ENCODE measurements at regions not wholly inside any gene's neighbourhood (a gene's known extent, or its start where the extent isn't known, plus 50 kb on each side); places are given as distances from the start of the nearest gene placed in this dataset.

DNA sequence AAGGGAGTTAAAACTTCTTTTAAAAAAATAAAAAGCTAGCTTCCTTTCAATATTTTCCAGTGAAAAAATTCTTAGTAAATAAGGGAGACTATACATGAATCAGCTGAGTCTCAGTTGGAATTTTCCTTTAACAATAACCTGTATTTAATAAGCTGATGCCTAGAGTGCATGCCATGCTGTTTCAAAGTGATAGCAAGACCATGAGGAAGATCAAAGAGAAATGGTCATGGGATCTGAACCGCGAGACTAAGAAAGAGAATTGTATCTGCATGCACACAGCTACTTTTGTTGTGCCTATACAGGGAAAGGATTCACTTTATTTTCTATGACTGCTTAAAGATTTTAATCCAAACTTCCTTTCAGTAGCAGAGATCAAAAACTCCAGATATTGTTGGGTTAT, 2217.0 kb downstream of the MAT2B start:
- no peaks in the 10 kb centered on the region for H3K36me3 ChIP-seq (ENCODE audit: control insufficient read depth, insufficient read depth, low read length)
- DNase-seq (ENCODE audit: extremely low read depth, insufficient read length): no peak
- no peak overlapping the region for H3K4me3 ChIP-seq (replicated peaks; ENCODE audit: low read depth, low read length)
- H3K27me3 ChIP-seq (replicated peaks; ENCODE audit: control insufficient read depth, insufficient read depth, low read length): no peaks in the 10 kb centered on the region
- TF ChIP-seq, protein P1, sequence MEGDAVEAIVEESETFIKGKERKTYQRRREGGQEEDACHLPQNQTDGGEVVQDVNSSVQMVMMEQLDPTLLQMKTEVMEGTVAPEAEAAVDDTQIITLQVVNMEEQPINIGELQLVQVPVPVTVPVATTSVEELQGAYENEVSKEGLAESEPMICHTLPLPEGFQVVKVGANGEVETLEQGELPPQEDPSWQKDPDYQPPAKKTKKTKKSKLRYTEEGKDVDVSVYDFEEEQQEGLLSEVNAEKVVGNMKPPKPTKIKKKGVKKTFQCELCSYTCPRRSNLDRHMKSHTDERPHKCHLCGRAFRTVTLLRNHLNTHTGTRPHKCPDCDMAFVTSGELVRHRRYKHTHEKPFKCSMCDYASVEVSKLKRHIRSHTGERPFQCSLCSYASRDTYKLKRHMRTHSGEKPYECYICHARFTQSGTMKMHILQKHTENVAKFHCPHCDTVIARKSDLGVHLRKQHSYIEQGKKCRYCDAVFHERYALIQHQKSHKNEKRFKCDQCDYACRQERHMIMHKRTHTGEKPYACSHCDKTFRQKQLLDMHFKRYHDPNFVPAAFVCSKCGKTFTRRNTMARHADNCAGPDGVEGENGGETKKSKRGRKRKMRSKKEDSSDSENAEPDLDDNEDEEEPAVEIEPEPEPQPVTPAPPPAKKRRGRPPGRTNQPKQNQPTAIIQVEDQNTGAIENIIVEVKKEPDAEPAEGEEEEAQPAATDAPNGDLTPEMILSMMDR (IDR thresholded peaks at IDR 0.05; ENCODE audit: insufficient read depth, low read length, poor library complexity, severe bottlenecking): no peak

DNA sequence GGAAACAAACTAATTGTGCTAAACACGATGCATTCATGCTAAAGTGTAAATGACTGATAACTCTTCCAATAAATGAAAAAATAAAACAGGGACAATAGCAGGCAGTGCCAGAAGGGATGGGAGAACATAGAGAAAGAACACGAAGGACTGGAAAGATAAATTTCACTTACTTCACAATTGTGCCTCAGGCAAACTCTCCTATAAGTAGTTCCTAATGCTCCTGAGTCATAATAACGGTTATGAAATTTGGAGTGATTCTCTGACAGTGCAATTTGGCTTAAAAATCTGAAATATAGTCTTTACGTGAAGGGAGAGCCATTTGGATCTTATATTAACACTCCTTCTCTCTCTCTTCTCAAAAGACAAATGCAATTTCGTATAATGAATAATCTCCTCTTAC, 2218.5 kb downstream of the MAT2B start:
- no peaks in the 10 kb centered on the region for H3K36me3 ChIP-seq (ENCODE audit: control insufficient read depth, insufficient read depth, low read length)
- TF ChIP-seq, protein P1 (IDR thresholded peaks at IDR 0.05; ENCODE audit: insufficient read depth, low read length, poor library complexity, severe bottlenecking): no peak
- H3K4me3 ChIP-seq (replicated peaks; ENCODE audit: low read depth, low read length): no peak overlapping the region
- no peaks in the 10 kb centered on the region for H3K27me3 ChIP-seq (replicated peaks; ENCODE audit: control insufficient read depth, insufficient read depth, low read length)
- no peak for DNase-seq (ENCODE audit: extremely low read depth, insufficient read length)

DNA sequence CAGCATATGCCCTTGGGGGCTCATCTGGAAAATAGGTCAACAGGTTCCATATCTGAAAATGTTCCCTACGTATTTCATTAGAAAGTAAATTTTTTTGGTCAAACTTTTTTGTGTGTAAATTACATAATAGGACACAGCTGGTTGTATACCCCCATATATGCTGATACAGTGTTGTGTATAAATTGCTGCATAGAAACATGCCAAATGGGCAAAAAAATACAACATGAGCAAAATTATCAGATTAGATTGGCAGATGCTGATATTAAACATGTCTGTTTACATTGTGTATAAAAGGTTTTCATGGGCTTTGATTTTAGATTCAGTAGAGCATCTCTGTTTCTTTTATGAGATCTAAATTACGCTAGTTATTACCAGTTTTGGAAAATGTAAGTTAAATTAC, 2223.0 kb downstream of the MAT2B start:
- no peak overlapping the region for H3K4me3 ChIP-seq (replicated peaks; ENCODE audit: low read depth, low read length)
- DNase-seq (ENCODE audit: extremely low read depth, insufficient read length): no peak
- no peaks in the 10 kb centered on the region for H3K27me3 ChIP-seq (replicated peaks; ENCODE audit: control insufficient read depth, insufficient read depth, low read length)
- no peaks in the 10 kb centered on the region for H3K36me3 ChIP-seq (ENCODE audit: control insufficient read depth, insufficient read depth, low read length)
- TF ChIP-seq, protein P1 (IDR thresholded peaks at IDR 0.05; ENCODE audit: insufficient read depth, low read length, poor library complexity, severe bottlenecking): no peak

DNA sequence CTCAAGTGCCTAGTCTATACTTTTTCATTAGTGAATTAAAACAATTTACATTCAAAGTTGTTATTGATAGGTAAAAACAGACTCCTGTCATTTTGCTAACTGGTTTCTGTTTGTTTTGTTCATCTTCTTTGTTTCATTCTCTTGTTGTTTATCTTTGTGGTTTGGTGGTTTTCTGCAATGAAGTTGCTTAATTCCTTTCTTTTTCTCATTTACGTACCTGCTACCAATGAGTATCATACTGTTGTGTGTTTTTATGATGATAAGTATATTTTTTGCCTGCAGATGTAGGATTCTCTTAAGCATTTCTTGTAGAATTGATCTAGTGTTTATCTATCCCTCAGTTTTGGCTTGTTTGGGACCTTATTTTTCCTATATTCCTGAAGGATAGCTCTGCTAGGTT, 2230.0 kb downstream of the MAT2B start:
- DNase-seq (ENCODE audit: extremely low read depth, insufficient read length): no peak
- Histone ChIP-seq H3K36me3 (ENCODE audit: control insufficient read depth, insufficient read depth, low read length) (no peaks in the 10 kb centered on the region), H3K4me3 (replicated peaks; ENCODE audit: low read depth, low read length) (no peak overlapping the region), H3K27me3 (replicated peaks; ENCODE audit: control insufficient read depth, insufficient read depth, low read length) (no peaks in the 10 kb centered on the region)
- TF ChIP-seq, protein P1 (IDR thresholded peaks at IDR 0.05; ENCODE audit: insufficient read depth, low read length, poor library complexity, severe bottlenecking): no peak

DNA sequence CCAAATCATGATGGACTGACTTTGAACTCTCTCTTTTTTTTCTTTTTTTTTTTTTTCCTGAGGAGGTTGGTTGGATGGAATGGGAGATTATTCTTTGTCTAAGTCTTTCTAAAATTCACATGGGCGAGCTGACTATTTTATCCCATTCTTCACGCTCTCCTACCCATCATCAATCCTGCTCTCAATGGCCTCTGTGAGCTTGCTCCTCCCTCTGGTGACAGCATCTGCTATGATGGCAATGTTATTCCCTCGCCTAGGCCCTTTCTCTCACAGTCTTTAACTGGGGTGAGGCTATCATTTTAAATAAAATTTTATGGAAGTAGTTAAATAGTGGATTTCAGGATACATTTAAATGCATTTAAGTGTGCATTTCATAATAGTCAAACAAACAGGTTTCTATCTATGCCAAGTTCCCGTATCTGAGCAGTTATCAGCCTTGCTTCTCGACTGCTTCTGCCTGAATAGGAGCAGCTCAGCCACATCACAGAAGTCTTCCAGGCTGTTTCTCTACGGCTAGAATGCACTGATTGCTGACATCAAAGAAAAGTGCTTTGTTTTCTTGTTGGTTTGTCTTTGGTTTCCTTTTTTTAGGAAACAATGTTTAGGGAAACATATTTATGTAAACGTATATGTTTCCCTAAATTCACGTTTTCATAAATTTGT, 2233.8 kb downstream of the MAT2B start:
- DNase-seq (ENCODE audit: extremely low read depth, insufficient read length): no peak
- TF ChIP-seq, protein P1 (IDR thresholded peaks at IDR 0.05; ENCODE audit: insufficient read depth, low read length, poor library complexity, severe bottlenecking): no peak
- H3K27me3 ChIP-seq (replicated peaks; ENCODE audit: control insufficient read depth, insufficient read depth, low read length): no peaks in the 10 kb centered on the region
- no peaks in the 10 kb centered on the region for H3K36me3 ChIP-seq (ENCODE audit: control insufficient read depth, insufficient read depth, low read length)
- H3K4me3 ChIP-seq (replicated peaks; ENCODE audit: low read depth, low read length): no peak overlapping the region

DNA sequence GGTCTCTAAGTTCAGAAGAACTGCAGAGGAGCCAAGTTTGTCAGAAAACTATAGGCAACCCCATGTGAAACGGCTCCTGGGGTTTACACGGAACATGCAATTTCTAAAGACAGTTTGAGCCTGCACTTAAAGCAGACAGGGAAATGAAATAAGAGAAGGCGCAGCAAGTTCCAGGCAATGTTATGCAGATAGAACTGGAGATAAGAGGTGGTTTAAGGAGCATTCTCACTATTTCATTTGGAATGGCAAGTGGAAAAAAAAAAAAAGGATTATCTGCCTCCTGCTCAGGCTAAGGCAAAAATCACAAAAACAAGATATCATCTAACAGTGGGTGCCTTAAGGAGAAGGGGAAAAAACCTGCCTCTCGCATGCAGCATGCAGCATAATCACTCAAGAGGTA, 2252.4 kb downstream of the MAT2B start:
- TF ChIP-seq, protein P1 (IDR thresholded peaks at IDR 0.05; ENCODE audit: insufficient read depth, low read length, poor library complexity, severe bottlenecking): no peak

More for the DNA sequence above, 2252.4 kb downstream of the MAT2B start:
- no peaks in the 10 kb centered on the region for H3K27me3 ChIP-seq (replicated peaks; ENCODE audit: control insufficient read depth, insufficient read depth, low read length)
- no peaks in the 10 kb centered on the region for H3K36me3 ChIP-seq (ENCODE audit: control insufficient read depth, insufficient read depth, low read length)
- DNase-seq (ENCODE audit: extremely low read depth, insufficient read length): no peak
- no peak overlapping the region for H3K4me3 ChIP-seq (replicated peaks; ENCODE audit: low read depth, low read length)
